ENCODE measurements at regions not wholly inside any gene's neighbourhood (a gene's known extent, or its start where the extent isn't known, plus 50 kb on each side); places are given as distances from the start of the nearest gene placed in this dataset.
"Not testable (repeated sequence)": the region's sequence is repeated elsewhere in the genome, so short reads cannot be mapped to it uniquely, and the experiment has no call there.

DNA sequence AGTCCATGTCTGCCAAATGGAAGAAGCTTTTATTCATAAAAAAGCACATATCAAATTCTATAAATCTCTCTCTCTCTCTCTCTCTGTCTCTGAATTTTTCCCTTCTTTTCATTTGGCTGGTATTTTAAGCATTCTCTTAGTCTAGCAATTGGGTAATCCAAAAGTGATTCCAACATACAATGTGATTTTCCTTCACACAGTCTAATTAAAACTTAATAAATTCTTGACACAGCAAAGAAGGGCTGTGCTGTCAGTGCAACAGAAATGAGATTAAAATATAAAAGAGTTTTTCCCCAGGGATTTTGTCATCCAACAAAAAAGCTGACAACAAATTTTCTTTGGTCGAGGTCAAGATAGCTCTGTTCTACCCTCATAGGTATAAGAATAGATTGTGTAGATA, 216.9 kb downstream of the CENPC start:
- no peak for DNase-seq

DNA sequence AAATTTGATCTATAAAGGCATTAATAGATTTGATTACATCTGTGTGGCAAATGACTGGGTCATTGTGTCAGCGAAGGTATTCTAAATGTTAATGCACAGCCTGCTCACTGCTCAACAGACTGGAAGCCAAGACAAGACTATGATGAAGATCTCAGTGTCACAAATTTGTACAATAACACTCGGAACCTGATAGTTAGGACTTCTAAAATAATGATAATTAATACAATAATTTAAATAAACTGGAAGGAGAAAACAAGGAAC, 217.4 kb downstream of the CENPC start:
- DNase-seq = no peak

DNA sequence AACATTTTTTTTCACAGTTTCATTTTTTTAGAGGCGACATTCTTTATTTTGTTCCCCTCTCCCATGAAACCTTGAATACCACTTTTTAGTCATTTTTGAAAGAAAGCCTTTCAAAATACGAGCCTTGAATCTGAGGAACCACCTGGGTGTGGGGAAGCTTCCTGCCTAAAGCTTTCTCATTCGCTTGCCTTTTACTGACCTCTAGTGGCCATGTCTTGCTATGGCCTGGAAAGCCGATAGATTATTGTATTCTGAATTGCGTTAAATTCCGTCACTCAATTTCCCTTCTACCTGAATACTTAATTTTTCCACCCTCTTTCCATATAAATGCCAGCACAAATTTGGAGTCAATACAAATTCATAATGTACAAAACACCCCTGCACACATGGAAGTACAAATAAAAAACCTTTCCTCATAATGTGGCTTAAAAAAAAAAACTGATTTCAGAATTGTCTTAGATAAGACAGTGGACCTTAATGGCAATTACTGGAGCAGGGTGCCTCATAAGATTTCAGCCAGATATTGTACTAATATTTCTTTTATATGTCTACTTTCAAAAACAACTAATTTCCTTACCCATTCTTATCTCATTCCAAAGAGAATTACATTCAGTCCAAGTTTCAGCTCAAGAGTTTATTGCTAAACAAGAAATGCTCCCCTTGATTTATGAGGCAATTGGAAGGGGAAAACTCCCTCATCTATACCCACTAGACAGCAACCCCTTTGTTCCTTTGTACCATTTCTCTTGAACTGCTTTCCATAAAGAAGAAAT, 217.9 kb downstream of the CENPC start:
- peak; percentile 56 for DNase-seq

DNA sequence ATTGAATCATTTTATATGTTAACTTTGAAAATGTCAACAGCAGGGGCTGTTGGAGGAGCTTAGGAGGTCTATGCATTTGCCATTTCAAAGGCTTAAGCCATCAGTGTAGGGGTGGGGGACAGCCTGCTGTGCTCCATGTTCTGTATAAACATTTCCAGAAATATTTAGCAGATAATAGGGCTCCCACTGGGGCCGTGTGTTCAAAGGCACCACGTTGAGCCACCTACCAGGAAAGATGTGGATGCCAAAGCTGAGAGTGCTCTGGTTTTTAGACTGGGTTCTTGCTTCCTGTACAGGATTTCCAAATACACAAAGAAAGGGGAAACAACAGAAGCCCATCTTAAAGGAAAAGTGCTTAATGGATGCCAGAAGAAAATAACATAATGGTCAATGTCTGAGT, 219.5 kb downstream of the CENPC start:
- DNase-seq = no peak

DNA sequence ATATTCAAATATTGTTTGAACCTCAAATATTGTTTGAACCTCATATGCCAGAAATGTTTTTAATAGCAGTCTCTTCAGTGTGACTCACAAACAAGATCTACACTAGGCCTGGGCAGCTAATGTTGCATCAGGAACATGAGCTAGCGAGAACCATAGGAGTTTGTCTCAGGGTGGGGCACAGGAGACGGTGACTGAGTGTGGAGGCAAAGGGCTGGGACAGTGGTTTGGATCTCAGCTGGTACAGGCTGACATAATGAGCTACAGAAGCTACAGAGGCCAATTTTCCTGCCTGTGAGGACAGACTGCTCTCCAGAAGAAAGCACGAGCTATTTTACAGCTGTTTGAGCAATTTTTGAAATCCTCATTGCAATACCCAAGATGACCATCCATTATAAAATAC, 224.7 kb downstream of the CENPC start:
- DNase-seq = no peak

- not testable (repeated sequence) for DNase-seq
Measured at GRCh38 chr4:67319607-67320006, 225.7 kb downstream of the CENPC start.

GRCh38 chr4:67300497-67301185, 244.7 kb downstream of the CENPC start:
- not testable (repeated sequence) for DNase-seq

DNA sequence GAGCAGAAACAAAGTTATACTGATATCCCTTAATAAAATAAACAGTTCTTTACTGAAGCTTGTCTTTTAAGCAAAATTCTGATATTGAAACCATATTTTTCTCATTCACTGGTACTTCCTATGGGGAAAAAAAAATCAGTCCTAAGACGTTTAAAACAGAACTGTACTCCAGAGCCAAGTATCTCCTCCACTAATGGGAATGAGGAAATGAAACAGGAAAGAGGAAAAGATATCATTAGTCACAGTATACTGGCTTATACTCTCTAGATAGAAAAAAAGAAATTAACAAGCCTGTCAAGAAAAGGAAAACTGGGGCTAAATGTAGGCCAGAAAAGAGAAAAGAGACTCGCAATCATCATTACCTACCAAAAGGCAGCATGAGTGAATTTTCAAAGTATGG, 252.7 kb downstream of the CENPC start:
- no peak for DNase-seq

GRCh38 chr4:67292045-67292444, 253.3 kb downstream of the CENPC start:
- no peak for DNase-seq

- DNase-seq = no peak
Measured at GRCh38 chr4:67291644-67292043, 253.7 kb downstream of the CENPC start.

DNA sequence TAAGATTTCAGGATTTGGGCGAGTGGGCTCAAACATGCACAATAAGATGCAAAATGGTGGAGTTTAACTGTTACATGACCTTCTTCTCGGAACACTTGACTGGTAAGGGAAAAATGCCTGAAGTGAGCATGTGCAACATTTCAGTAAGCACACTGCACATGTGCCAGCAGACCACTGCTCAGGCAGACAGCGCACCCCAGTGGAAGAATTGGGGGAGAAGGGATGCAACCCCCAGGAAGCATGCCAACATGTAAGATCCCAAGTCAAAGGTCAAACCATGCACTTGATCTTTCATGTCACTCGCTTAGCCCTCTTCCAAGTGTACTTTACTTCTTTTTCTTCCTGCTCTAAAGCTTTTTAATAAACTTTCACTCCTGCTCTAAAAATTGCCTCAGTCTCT, 256.3 kb downstream of the CENPC start:
- no peak for DNase-seq

- DNase-seq = no peak
Measured at GRCh38 chr4:67286724-67287123, 258.6 kb downstream of the CENPC start.

DNA sequence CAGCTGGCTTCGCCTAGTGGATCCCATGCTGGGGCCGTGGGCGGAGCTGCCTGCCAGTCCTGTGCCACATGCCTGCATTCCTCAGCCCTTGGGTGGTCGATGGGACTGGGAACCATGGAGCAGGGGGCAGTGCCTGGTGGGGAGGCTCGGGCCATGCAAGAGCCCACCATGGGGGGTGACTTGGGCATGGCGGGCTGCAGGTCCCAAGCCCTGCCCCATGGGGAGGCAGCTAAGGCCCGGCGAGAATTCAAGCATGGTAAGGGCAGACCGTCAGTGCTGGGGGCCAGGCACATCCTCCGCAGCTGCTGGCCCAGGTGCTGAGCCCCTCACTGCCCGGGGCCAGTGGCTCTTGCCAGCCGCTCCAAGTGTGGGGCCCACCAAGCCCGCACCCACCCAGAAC, 262.6 kb downstream of the CENPC start:
- no peak for DNase-seq

DNA sequence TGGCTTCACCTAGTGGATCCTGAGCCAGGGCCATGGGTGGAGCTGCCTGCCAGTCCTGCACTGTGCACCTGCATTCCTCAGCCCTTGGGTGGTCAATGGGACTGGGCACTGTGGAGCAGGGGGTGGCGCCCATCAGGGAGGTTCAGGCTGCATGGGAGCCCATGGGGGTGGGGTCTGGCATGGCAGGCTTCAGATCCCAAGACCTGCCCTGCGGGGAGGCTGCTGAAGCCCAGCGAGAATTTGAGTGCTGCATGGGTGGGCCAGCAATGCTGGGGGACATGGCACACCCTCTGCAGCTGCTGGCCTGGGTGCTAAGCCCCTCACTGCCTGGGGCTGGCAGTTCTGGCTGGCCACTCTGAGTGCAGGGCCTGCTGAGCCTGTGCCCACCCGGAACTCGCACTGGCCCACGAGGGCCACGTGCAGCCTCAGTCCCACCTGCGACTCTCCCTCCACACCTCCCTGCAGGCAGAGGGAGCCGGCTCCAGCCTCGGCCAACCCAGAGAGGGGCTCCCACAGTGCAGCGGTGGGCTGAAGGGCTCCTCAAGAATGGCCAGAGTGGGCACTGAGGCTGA, 270.0 kb downstream of the CENPC start:
- no peak for DNase-seq

GRCh38 chr4:67274671-67275070, 270.6 kb downstream of the CENPC start:
- DNase-seq = not testable (repeated sequence)

DNA sequence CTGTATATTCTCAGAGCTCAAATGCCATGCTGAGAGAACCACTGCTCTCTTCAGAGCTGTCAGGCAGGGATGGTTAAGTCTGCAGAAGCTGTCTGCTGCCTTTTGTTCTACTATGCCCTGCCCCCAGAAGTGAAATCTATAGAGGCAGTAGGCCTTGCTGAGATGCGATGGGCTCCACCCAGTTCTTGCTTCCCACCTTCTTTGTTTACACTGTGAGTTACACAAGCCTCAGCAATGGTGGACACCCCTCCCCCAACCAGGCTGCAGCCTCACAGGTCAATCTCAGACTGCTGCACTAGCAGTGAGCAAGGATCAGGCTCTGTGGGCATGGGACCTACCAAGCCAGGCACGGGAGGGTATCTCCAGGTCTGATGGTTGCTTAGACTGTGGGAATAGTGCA, 271.6 kb downstream of the CENPC start:
- no peak for DNase-seq

- DNase-seq = no peak
Measured at GRCh38 chr4:67261971-67262370, 283.3 kb downstream of the CENPC start.

- DNase-seq = no peak
Measured at GRCh38 chr4:67256388-67257043, 288.8 kb downstream of the CENPC start.

DNA sequence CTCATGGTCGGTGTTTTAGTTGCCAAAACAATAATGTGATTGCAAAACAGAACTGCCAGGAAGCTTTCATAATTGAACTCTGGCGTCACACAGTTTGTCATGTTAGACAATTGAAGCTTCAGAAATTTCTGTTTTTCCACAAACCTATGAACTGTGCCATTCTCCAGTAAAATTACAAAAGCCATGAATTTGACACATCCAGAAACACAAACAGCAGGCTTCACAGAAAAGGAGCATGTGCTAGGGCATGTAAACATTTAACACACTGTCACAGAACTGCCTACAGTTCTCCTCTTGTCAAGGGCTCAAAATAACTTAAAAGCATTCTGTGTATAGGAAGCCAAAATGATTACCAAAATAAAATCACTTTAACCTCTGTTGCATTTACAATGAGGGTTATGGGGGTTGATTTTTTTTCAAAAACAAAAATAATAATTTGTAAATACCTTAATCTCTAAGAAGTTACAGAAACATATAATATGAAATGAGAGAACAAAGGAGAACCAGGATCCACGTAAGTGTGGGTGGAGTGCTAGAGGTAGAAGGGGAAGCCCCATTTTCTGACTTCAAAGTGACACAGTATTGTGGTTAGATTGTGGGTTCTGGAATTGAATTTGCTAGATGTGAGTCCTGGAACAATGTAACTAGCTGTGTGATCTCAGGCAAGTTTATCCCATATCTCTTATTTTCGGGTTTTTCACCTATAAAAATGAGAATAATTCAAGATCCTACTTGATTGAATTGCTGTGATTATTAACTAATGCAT, 295.0 kb downstream of the CENPC start:
- no peak for DNase-seq

DNA sequence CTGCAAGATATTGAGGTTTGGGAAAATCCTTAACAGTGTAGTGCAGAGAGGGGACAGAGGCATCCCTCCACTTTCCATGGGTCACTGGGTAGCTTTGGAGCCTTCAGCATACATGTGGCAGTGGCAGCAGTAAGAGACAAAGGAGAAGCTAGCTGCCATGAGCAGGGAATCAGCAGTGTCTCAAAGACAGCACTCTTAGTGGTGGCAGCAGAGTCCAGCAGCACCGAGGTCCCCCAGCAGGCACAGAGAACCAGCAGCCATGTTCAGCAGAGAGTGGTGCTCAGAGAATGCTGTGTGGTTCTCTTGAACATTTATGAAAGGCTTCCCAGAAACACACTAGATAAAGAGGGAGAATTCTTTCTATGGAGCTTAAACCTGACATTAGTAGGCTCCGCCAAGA, 308.5 kb downstream of the CENPC start:
- no peak for DNase-seq

DNA sequence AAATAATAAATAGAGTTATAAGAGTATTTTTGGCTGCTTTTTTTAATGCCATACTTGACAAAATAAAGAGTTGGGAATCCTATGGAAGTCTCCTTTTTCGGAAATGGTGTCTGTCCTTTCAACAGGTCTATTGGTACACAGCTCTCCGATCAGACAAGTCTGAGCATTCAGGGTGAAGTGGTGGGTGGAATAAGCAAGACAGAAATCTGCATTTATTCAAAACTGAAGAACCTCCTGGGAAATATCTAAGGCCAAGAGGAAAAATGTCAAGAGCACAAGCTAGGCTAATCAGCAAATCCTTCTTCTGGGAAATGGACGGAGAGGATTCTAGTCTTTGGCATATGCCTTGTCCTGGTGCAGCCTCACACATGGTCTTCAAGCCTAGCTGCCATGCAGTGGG, 309.0 kb downstream of the CENPC start:
- DNase-seq = no peak

DNA sequence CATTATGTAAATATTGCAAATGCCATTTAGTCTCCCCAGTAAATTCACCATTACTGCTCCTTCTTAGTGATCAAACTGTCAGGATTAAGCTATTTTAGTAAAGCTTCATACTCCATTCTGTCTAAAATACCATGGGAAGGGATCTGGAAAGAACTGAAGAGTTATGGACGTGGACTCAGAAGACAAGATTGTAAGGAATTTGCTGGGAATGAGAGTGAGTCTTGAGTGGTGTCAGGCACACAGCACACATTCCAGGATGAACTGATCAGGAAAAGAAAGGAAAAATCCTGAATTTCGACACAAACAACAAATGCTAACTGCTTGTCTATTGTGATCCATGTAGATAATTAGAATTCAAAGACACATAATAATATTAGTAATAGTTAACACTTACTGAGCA, 311.0 kb downstream of the CENPC start:
- no peak for DNase-seq

- DNase-seq = no peak
Measured at GRCh38 chr4:67229148-67229547, 316.2 kb downstream of the CENPC start.
